OCI-LY7 (cell line): ENCODE measurements at regions not wholly inside any gene's neighbourhood (a gene's known extent, or its start where the extent isn't known, plus 50 kb on each side); places are given as distances from the start of the nearest gene placed in this dataset.

Experiments
- BruUV-seq: library from RNA; stranded (reverse); fragments of 400-500 nt; replicated peaks from 2 replicates; lab custom pipeline; 2021; lab: Mats Ljungman, UMichigan
- CTCF ChIA-PET: fragments of 300-600 bp; sonication (Branson Sonifier 250); formaldehyde crosslinking; loops from one replicate; lab custom pipeline; 2022; ENCODE audit warnings: antibody characterized with exemption; ENCODE audit not compliant: unreplicated experiment; lab: Charles Lee
- POLR2A ChIA-PET: fragments of 300-600 bp; sonication (Branson Sonifier 250); formaldehyde crosslinking; loops from one replicate; lab custom pipeline; 2022; ENCODE audit warnings: antibody characterized with exemption; lab: Charles Lee
- DNase-seq: peaks from one replicate; pipeline ENCODE4 v3.0.0-alpha.2; 2015; ENCODE audit warnings: low spot score
- H2AFZ ChIP-seq: fragments of 200-600 bp; sonication (generic), shearing (Covaris generic); 2 replicates; pipeline ENCODE4 v1.6.1; 2014; ENCODE audit warnings: mild to moderate bottlenecking, antibody characterized with exemption, low read length, moderate library complexity
- H3K27ac ChIP-seq: fragments of 200-600 bp; sonication (generic); 2 replicates; pipeline ENCODE4 v1.5.1; 2014; ENCODE audit warnings: mixed run types, low read depth, mild to moderate bottlenecking, moderate library complexity, low read length, inconsistent platforms; ENCODE audit not compliant: poor library complexity, severe bottlenecking
- H3K36me3 ChIP-seq: fragments of 200-600 bp; sonication (generic); 2 replicates; pipeline ENCODE4 v1.6.1; 2014; ENCODE audit warnings: mild to moderate bottlenecking, antibody characterized with exemption, low read length, moderate library complexity, mixed read lengths; ENCODE audit not compliant: insufficient read depth
- H3K4me1 ChIP-seq: fragments of 200-600 bp; sonication (generic); 2 replicates; pipeline ENCODE4 v1.5.1; 2014; ENCODE audit warnings: mild to moderate bottlenecking, low read length; ENCODE audit not compliant: insufficient read depth, poor library complexity, severe bottlenecking
- H3K4me2 ChIP-seq: fragments of 200-600 bp; sonication (generic); 2 replicates; pipeline ENCODE4 v1.6.1; 2014; ENCODE audit warnings: mild to moderate bottlenecking, low read length
- H3K4me3 ChIP-seq: fragments of 200-600 bp; sonication (generic); 2 replicates; pipeline ENCODE4 v1.5.1; 2014; ENCODE audit warnings: mild to moderate bottlenecking, low read depth, low read length; ENCODE audit not compliant: poor library complexity, severe bottlenecking
- H3K79me2 ChIP-seq: fragments of 200-600 bp; sonication (generic); 2 replicates; pipeline ENCODE4 v1.6.1; 2016; ENCODE audit warnings: low read depth, mild to moderate bottlenecking, low read length, moderate library complexity, mixed read lengths; ENCODE audit not compliant: insufficient read depth
- H3K9me2 ChIP-seq: fragments of 200-600 bp; sonication (generic); 2 replicates; pipeline ENCODE4 v1.6.1; 2016; ENCODE audit warnings: mild to moderate bottlenecking, low read length, mixed read lengths; ENCODE audit not compliant: insufficient read depth
- H3K9me3 ChIP-seq: fragments of 200-600 bp; sonication (generic); 2 replicates; pipeline ENCODE4 v1.6.1; 2014; ENCODE audit warnings: mild to moderate bottlenecking, mixed run types, low read length, mixed read lengths
- H4K20me1 ChIP-seq: fragments of 200-600 bp; sonication (generic); 2 replicates; pipeline ENCODE4 v1.6.1; 2014; ENCODE audit warnings: mild to moderate bottlenecking, antibody characterized with exemption, low read length, moderate library complexity, mixed read lengths; ENCODE audit not compliant: insufficient read depth
- CTCF ChIP-seq: fragments of 200-600 bp; sonication (generic); conservative IDR thresholded peaks from 2 replicates; pipeline ENCODE4 v1.5.1; 2014; ENCODE audit warnings: mild to moderate bottlenecking, antibody characterized with exemption, low read length, moderate library complexity, mixed read lengths
- EZH2phosphoT487 ChIP-seq: fragments of 200-600 bp; sonication (generic); IDR thresholded peaks from 2 replicates; pipeline ENCODE4 v1.6.1; 2018; ENCODE audit warnings: low read depth, borderline replicate concordance, mild to moderate bottlenecking, mixed run types, antibody characterized with exemption, low read length, moderate library complexity, mixed read lengths
- intact Hi-C: fragments of 100-400 bp; cut with micrococcal nuclease; formaldehyde crosslinking; loops from one replicate; pipeline ENCODE4 v1.10.0; 2022; ENCODE audit not compliant: unreplicated experiment

DNA sequence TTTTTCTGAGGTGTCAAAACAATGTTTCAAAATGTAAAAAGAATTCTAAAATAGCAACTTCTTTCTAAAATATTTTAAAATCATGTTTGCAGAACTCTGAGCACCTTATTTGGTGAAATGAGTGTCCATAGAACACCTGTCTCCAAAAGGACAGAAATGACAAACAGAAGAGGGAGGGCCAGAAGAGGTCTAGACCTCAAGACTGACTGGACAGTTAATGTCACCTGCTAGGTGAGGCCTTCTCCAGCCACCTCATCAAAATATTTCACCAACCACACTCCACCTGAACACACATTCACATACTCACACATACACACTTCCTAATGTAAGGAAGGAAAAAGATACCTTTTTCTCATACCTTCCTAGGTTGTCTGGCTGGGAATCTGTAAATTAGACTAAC is 147.8 kb upstream of the PLEKHA5 start:
- H3K4me1 ChIP-seq, result no peaks in the 10 kb centered on the region
- H3K4me3 ChIP-seq, result no peak overlapping the region
- no peaks in the 10 kb centered on the region for H3K36me3 ChIP-seq
- no peaks in the 10 kb centered on the region for H3K9me2 ChIP-seq
- no peaks in the 10 kb centered on the region for H3K79me2 ChIP-seq
- no peaks in the 10 kb centered on the region for H3K9me3 ChIP-seq
- no TSS peak for BruUV-seq
- intact Hi-C loops, result no loop called here
- no peak for TF ChIP-seq CTCF
- no peak for TF ChIP-seq EZH2phosphoT487
- H3K27ac ChIP-seq, result no peak overlapping the region
- ChIA-PET POLR2A (no interaction called here), CTCF (no interaction called here)
- DNase-seq, result no peak
- H2AFZ ChIP-seq, result no peak overlapping the region
- no peaks in the 10 kb centered on the region for H4K20me1 ChIP-seq
- H3K4me2 ChIP-seq, result no peak overlapping the region

- POLR2A ChIA-PET, result no interaction called here
- no peak for DNase-seq
- H3K36me3 ChIP-seq, result no peaks in the 10 kb centered on the region
- no peaks in the 10 kb centered on the region for H3K4me1 ChIP-seq
- no peak overlapping the region for H2AFZ ChIP-seq
- no peaks in the 10 kb centered on the region for H3K9me3 ChIP-seq
- no peaks in the 10 kb centered on the region for H3K79me2 ChIP-seq
- H3K27ac ChIP-seq, result no peak overlapping the region
- H3K9me2 ChIP-seq, result no peaks in the 10 kb centered on the region
- no peak overlapping the region for H3K4me3 ChIP-seq
- CTCF ChIA-PET, result no interaction called here
- BruUV-seq, result no TSS peak
- no peaks in the 10 kb centered on the region for H4K20me1 ChIP-seq
- intact Hi-C loops, result no loop called here
- no peak for TF ChIP-seq CTCF
- no peak for TF ChIP-seq EZH2phosphoT487
- H3K4me2 ChIP-seq, result no peak overlapping the region
Observed at GRCh38 chr12:18982226-18982949, 147.1 kb upstream of the PLEKHA5 start.

DNA sequence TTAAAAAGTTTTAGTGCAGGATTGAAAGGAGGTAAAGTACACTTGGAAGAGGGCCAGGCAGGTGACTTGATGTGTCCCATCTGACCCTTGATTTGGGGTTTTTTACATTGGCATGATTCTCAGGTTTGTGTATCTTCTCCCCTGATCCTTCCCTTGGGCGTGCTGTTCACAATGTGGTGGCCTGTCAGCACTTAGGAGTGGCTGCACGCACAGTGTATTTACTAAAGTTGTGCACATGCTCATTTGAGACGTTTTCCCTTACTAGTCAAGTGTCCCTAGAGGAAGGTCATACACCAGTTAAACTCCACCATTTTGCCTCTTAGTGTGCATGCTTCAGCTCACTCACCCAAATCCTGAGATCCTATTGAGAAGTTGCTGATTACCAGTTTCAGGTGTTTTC is 145.7 kb upstream of the PLEKHA5 start:
- Histone ChIP-seq H3K4me2 (no peak overlapping the region), H3K9me3 (no peaks in the 10 kb centered on the region), H3K27ac (no peak overlapping the region), H3K9me2 (no peaks in the 10 kb centered on the region), H2AFZ (no peak overlapping the region), H3K4me1 (no peaks in the 10 kb centered on the region), H4K20me1 (no peaks in the 10 kb centered on the region), H3K4me3 (no peak overlapping the region), H3K79me2 (no peaks in the 10 kb centered on the region), H3K36me3 (no peaks in the 10 kb centered on the region)
- POLR2A ChIA-PET, result no interaction called here
- CTCF ChIA-PET, result no interaction called here
- no peak for TF ChIP-seq CTCF
- TF ChIP-seq EZH2phosphoT487, result no peak
- no TSS peak for BruUV-seq
- no peak for DNase-seq
- intact Hi-C loops, result no loop called here
